Activated T-cell treated with anti-CD3 and anti-CD28 coated beads, Interleukin-2, amount 50 U/mL, for 24 hours (primary cell): ENCODE measurements at regions not wholly inside any gene's neighbourhood (a gene's known extent, or its start where the extent isn't known, plus 50 kb on each side); places are given as distances from the start of the nearest gene placed in this dataset.

Experiments used
- DNase-seq: peaks from one replicate; pipeline ENCODE4 v3.0.0-alpha.2; 2020
- H3K27ac Mint-ChIP-seq: 2 replicates; pipeline ENCODE4 v1.8.0; 2020; ENCODE audit warnings: mild to moderate bottlenecking, mixed read lengths
- H3K27me3 Mint-ChIP-seq: 2 replicates; pipeline ENCODE4 v1.8.0; 2020; ENCODE audit warnings: mixed read lengths
- H3K36me3 Mint-ChIP-seq: 2 replicates; pipeline ENCODE4 v1.8.0; 2020; ENCODE audit warnings: low read depth, mixed read lengths
- H3K4me1 Mint-ChIP-seq: 2 replicates; pipeline ENCODE4 v1.8.0; 2020; ENCODE audit warnings: low read depth, mixed read lengths
- H3K4me3 Mint-ChIP-seq: 2 replicates; pipeline ENCODE4 v1.8.0; 2020; ENCODE audit warnings: mild to moderate bottlenecking, moderate library complexity, mixed read lengths
- H3K9me3 Mint-ChIP-seq: 2 replicates; pipeline ENCODE4 v1.8.0; 2020; ENCODE audit warnings: mixed read lengths

DNA sequence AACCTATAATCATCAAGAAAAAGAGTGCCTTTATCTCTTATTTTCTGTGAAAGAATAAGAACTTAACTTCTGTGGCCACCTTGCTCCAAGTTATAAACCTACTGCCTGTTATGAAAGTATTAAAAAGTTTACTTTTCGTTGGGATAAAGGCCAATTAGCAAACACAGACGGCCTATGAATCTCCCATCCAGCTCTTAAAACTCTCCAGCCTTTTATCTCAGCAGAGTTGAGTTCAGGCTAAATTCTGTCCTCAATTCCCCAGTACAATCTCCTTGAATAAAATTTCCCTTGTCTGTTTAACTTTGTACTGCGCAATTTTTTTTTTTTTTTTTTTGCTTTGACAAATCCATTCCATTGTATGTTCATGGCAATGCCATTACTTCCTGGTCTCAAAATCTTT is 1058.4 kb downstream of the SLITRK5 start:
- Mint-ChIP-seq H3K4me3 (no peak overlapping the region), H3K4me1 (peaks cover 5% of the 10 kb centered on the region), H3K36me3 (no peaks in the 10 kb centered on the region), H3K27ac (no peak overlapping the region), H3K9me3 (peaks cover 9% of the 10 kb centered on the region), H3K27me3 (no peaks in the 10 kb centered on the region)
- DNase-seq: no peak

DNA sequence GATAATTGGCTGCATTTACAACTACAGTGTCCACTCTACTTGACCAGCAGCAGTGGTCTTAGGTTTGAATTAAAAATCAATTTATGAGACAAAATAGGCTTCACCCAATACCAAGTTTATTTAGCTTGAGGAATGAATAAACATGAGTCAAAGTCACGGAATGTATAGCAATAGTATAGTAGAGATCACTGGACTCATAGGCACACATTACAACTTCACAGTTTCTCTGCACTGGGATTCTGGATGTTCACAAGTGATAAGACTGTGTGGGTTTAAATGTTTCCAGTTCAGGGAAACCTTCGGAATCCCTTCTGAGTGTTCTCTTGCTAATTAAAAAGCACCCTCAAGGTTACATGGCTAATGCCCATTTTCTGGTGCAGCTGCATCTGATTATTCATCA is 1064.9 kb downstream of the SLITRK5 start:
- Mint-ChIP-seq H3K27ac (no peak overlapping the region), H3K4me1 (no peaks in the 10 kb centered on the region), H3K9me3 (no peaks in the 10 kb centered on the region), H3K27me3 (no peaks in the 10 kb centered on the region), H3K4me3 (no peak overlapping the region), H3K36me3 (no peaks in the 10 kb centered on the region)
- no peak for DNase-seq

DNA sequence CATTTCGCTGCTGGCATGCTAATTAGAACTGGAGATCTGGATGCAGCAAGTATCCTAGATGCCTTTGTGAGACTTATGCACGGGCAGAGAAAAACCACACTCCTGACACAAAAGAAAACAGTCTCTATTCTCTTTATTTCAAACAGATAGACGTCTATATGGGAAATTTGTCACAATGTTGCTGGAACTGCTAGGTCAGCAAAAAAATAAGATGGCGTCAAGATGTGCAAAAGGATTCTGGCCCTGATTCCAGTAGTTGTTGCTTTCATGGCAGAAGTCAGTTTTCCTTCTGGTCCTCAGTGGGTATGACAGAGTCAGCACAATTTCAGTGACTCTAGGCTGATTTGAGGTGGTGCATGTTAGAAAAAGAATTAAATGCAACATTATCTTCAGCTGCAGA is 1068.0 kb downstream of the SLITRK5 start:
- DNase-seq: no peak
- no peaks in the 10 kb centered on the region for H3K27me3 Mint-ChIP-seq
- H3K4me1 Mint-ChIP-seq: no peaks in the 10 kb centered on the region
- no peak overlapping the region for H3K4me3 Mint-ChIP-seq
- H3K36me3 Mint-ChIP-seq: no peaks in the 10 kb centered on the region
- peaks cover 6% of the 10 kb centered on the region for H3K9me3 Mint-ChIP-seq
- no peak overlapping the region for H3K27ac Mint-ChIP-seq

DNA sequence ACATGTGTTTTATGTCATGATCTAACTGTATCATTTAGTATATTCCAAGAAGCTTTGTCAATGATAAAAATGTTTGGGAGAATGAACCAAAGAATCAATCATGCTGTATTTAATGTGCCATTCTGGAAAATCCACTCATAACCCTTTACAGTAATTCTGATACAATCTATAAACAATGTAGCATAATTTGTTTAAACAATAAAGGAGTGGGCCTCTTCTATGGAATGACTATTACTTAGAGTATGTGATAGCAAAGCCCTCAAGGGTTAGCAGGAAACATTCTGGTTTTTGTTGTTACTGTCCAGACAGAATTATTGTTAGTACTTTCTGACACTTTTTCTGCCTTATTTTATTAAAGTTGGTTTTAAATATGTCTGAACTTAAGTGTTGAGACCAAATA is 1073.1 kb downstream of the SLITRK5 start:
- H3K27ac Mint-ChIP-seq: no peak overlapping the region
- H3K4me1 Mint-ChIP-seq: no peaks in the 10 kb centered on the region
- no peak for DNase-seq
- no peaks in the 10 kb centered on the region for H3K27me3 Mint-ChIP-seq
- peaks cover 6% of the 10 kb centered on the region for H3K9me3 Mint-ChIP-seq
- H3K4me3 Mint-ChIP-seq: no peak overlapping the region
- no peaks in the 10 kb centered on the region for H3K36me3 Mint-ChIP-seq

DNA sequence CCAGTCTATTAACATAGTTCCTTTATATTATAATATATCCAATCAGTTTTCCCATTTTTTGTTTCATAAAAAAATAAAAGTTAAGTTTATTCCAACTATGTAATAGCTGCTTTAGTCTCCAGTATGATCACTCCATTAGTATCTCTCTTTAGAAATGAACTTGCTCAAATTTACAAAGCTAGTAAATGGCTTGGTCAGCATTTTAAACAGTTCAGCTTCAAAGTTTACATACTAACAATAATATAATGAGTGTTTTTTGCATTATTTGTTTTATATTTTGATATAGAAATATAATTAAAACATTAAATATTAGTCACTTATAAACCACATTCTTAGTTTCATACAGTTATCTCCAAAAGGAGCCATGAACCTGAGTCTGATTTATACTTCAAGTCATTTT is 1073.8 kb downstream of the SLITRK5 start:
- Mint-ChIP-seq H3K27me3 (no peaks in the 10 kb centered on the region), H3K27ac (no peak overlapping the region), H3K9me3 (peaks cover 6% of the 10 kb centered on the region), H3K4me1 (no peaks in the 10 kb centered on the region), H3K4me3 (no peak overlapping the region), H3K36me3 (no peaks in the 10 kb centered on the region)
- DNase-seq: no peak

DNA sequence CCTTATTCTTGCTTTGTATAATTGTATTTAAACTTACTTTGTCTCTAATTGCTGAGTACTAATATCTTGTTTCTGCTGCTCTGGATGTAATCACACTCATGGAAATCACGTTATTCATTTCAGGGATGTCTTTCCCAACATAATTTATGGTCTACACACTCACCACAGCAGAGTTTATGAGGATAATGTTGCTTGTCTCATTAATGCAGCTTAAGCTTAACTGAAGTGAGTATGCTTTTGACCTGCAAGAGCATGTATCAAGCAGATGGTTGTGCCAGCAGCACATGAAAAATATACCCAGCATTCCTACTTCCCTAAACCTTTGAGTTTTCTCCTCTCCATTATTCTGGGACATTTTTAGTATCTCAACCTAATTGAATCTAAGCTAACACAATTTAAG is 1080.9 kb downstream of the SLITRK5 start:
- Mint-ChIP-seq H3K27ac (no peak overlapping the region), H3K27me3 (no peaks in the 10 kb centered on the region), H3K4me3 (no peak overlapping the region), H3K9me3 (peaks cover 2% of the 10 kb centered on the region), H3K4me1 (no peaks in the 10 kb centered on the region), H3K36me3 (no peaks in the 10 kb centered on the region)
- no peak for DNase-seq

DNA sequence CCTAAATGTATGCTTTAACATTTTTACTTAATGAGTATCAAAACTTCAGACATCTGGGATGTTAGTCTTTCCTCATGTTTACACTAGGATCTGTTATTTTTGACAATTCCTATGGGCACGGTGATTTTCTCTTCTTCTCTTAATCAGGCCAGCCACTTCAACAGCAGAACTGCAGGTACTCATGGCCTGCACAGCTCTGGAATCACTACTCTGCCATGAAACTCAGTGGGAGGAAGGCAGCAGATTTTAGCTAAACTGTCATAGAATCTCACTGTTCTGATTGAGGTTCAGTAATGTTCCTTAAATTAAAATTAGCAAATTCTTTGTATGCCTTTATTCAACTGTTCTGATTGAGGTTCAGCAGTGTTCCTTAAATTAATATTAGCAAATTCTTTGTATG is 1083.0 kb downstream of the SLITRK5 start:
- Mint-ChIP-seq H3K27me3 (no peaks in the 10 kb centered on the region), H3K9me3 (peaks cover 8% of the 10 kb centered on the region)
- no peak for DNase-seq

DNA sequence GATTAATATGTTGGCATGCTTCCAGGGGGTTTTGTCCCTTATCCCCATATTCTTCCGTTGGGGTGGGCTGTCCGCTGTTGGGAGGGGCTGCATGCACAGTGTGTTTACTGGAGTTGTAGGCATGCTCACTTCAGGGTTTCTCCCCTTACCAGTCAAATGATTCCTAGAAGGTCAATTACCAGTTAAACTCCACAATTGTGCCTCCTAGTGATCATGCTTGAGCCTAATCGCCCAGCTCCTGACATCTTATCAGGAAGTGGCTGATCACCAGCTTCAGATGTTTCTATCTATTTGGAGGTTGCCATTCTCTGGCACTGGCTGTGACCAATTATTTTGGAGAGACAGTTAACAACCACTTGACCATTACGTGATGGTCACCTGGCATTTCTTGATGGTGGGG is 1090.0 kb downstream of the SLITRK5 start:
- no peaks in the 10 kb centered on the region for H3K4me1 Mint-ChIP-seq
- peaks cover 10% of the 10 kb centered on the region for H3K9me3 Mint-ChIP-seq
- no peaks in the 10 kb centered on the region for H3K36me3 Mint-ChIP-seq
- DNase-seq: no peak
- H3K27me3 Mint-ChIP-seq: no peaks in the 10 kb centered on the region
- no peak overlapping the region for H3K4me3 Mint-ChIP-seq
- no peak overlapping the region for H3K27ac Mint-ChIP-seq

More for the DNA sequence above, 1083.0 kb downstream of the SLITRK5 start:
- Mint-ChIP-seq H3K4me3 (no peak overlapping the region), H3K27ac (no peak overlapping the region), H3K4me1 (no peaks in the 10 kb centered on the region), H3K36me3 (no peaks in the 10 kb centered on the region)

DNA sequence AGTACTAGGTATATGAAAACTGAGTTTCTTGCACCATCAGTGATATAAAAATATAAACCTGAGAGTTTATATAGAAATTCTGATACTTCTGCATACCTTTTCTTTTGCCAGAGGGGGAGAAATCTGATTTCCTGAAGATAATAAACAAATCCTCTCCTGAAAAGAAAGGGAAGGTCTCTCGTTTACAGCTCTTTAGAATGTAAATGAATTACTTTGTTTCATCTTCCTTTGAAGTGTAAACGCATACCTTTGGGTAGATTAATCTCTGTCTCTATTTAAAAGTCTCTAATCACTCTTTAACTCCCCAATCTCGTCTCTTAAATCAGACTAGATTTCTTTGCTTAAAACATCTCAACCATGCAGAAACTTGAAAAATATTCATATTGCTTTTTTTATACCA is 1092.9 kb downstream of the SLITRK5 start:
- no peak overlapping the region for H3K27ac Mint-ChIP-seq
- H3K9me3 Mint-ChIP-seq: peaks cover 4% of the 10 kb centered on the region
- DNase-seq: no peak
- H3K4me1 Mint-ChIP-seq: peaks cover 7% of the 10 kb centered on the region
- no peak overlapping the region for H3K4me3 Mint-ChIP-seq
- H3K36me3 Mint-ChIP-seq: no peaks in the 10 kb centered on the region
- no peaks in the 10 kb centered on the region for H3K27me3 Mint-ChIP-seq

DNA sequence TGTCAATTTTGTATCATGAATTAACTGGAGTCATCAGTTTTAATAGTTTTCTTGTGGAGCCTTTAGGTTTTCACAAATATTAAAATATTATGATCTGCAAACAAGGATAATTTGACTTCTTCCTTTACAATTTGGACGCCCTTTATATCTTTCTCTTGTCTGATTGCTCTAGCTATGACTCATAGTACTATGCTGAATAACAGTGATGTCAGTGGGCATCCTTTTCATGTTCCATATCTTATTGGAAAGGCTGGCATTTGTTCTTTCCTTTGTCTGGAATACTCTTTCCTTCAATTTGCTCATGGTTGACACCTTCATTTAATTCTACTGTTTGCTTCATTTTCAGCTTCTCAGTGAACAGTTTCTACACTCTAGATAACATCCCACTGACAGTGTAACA is 1129.3 kb downstream of the SLITRK5 start:
- no peak overlapping the region for H3K27ac Mint-ChIP-seq
- H3K36me3 Mint-ChIP-seq: no peaks in the 10 kb centered on the region
- H3K4me1 Mint-ChIP-seq: peaks cover 2% of the 10 kb centered on the region
- DNase-seq: no peak
- H3K4me3 Mint-ChIP-seq: no peak overlapping the region
- H3K27me3 Mint-ChIP-seq: no peaks in the 10 kb centered on the region
- H3K9me3 Mint-ChIP-seq: peaks cover 7% of the 10 kb centered on the region

DNA sequence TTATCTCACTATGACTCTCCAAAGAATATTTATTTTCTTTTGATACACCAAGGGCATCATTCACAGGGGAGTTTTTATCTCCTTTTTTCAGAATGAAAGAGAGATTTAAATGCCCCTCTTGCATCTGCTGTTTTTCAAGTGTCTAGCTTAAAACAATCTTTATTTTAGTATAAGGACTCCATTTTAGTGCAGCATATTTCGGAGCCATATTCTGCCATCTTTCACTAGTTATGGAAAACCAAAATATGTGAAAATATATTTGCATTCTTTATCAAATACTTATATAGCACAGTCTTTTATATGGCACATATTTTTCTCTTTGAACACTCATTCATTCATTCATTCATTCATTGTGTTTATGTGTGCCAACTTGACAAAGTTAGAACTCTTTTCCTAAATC is 1130.2 kb downstream of the SLITRK5 start:
- no peaks in the 10 kb centered on the region for H3K27me3 Mint-ChIP-seq
- H3K4me1 Mint-ChIP-seq: peaks cover 5% of the 10 kb centered on the region
- no peak overlapping the region for H3K4me3 Mint-ChIP-seq
- H3K27ac Mint-ChIP-seq: no peak overlapping the region
- no peaks in the 10 kb centered on the region for H3K36me3 Mint-ChIP-seq
- DNase-seq: no peak
- peaks cover 7% of the 10 kb centered on the region for H3K9me3 Mint-ChIP-seq

DNA sequence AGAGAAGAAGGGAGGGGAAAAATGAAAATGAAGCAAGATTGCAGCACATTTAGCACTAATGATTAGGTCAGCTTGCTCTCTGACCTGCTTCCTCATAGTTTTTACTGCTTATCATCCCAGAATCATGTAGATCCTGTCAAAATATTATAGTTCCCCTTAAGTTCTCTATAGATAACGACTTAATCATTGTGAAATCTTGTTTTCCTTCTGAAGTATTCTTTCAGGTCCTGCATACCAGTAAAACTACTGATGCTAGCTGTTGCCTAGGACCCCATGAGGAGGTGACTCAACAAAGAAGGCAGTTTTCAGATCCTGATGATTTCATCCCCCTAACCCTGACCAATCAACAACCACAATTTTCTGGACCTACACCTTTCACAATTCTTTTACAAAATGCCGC is 1131.7 kb downstream of the SLITRK5 start:
- H3K27ac Mint-ChIP-seq: no peak overlapping the region
- H3K36me3 Mint-ChIP-seq: no peaks in the 10 kb centered on the region
- peaks cover 12% of the 10 kb centered on the region for H3K4me1 Mint-ChIP-seq
- no peak overlapping the region for H3K4me3 Mint-ChIP-seq
- peaks cover 7% of the 10 kb centered on the region for H3K9me3 Mint-ChIP-seq
- H3K27me3 Mint-ChIP-seq: no peaks in the 10 kb centered on the region
- DNase-seq: no peak

DNA sequence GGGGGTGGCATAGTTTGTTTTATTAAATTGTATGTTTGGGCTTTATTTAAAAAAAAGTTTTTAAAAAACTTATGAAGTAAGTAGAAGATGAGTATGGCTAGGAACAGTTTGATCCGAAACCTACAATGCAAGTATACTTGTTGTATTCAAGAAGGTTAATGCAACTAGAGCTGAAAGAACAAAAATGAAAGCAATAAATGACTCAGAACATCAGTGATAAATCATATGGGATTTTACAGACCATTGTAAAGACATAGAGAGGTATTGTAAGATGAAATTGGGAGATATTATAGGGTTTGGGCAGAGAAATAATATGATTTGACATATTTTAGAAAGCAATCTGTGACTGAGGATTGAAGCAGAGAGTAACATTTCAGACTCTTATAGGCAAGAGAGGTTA is 1135.3 kb downstream of the SLITRK5 start:
- H3K36me3 Mint-ChIP-seq: no peaks in the 10 kb centered on the region
- no peak overlapping the region for H3K27ac Mint-ChIP-seq
- peaks cover 12% of the 10 kb centered on the region for H3K4me1 Mint-ChIP-seq
- H3K4me3 Mint-ChIP-seq: no peak overlapping the region
- peaks cover 8% of the 10 kb centered on the region for H3K9me3 Mint-ChIP-seq
- no peak for DNase-seq
- H3K27me3 Mint-ChIP-seq: no peaks in the 10 kb centered on the region

DNA sequence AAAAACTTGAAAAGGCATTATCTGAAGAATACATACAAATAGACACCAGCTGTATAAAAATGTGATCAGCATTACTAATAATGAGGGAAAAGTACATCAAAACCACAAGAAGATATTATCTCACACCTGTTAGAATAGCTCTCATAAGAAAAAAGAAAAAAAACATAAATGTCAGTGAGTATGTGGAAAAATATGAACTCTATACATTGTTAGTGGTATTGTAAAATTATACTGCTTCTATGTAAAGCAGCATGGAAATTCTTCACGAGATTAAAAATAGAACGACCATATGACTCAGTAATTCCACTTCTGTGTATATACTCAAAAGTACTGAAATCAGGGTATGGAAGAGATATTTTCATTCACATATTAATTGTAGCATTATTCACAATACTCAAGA is 1146.4 kb downstream of the SLITRK5 start:
- DNase-seq: no peak
- Mint-ChIP-seq H3K27me3 (no peaks in the 10 kb centered on the region), H3K36me3 (no peaks in the 10 kb centered on the region), H3K4me3 (no peak overlapping the region), H3K4me1 (peaks cover 12% of the 10 kb centered on the region), H3K27ac (no peak overlapping the region), H3K9me3 (peaks cover 13% of the 10 kb centered on the region)

DNA sequence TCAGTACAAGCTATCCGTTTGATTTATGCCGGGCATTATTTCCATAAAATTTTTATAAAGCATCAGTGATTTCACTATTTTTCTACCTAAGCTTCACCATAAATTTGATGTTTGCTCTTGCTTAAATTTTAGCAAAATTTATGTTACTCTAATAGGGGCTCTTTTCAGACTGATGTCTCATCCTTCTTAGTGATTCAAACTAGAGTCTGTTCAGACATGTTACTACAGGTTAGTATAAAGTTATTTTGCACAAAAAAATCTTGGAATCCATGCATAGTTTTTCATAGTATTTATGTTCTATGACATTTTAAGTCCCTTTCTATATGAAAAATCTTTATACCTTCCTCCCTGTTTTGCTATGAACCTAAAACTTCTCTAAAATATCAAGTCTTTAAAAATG is 1151.9 kb downstream of the SLITRK5 start:
- Mint-ChIP-seq H3K9me3 (peaks cover 4% of the 10 kb centered on the region), H3K4me1 (peaks cover 1% of the 10 kb centered on the region), H3K36me3 (no peaks in the 10 kb centered on the region), H3K4me3 (no peak overlapping the region), H3K27ac (no peak overlapping the region), H3K27me3 (no peaks in the 10 kb centered on the region)
- no peak for DNase-seq

DNA sequence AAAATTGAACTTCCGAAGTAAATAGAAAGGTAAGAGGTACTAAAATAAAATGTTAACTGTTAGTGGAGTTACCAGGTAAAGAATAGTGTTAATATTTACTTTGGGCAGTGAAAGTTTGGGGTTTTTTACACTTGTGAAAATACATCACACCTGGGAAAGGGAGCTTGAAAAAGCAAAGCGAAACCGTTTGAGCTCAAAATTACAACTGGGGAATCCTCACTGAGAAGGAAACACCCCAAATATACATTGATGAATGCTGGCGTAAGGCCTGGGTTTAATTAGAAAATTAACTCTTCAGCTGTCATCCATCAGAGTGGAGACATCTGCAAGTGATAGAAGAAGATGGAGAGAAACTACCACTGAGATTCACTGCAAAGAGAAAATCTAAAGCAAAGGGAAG is 1153.0 kb downstream of the SLITRK5 start:
- Mint-ChIP-seq H3K4me3 (no peak overlapping the region), H3K36me3 (no peaks in the 10 kb centered on the region), H3K4me1 (peaks cover 1% of the 10 kb centered on the region), H3K27ac (no peak overlapping the region), H3K9me3 (peaks cover 8% of the 10 kb centered on the region), H3K27me3 (no peaks in the 10 kb centered on the region)
- DNase-seq: no peak
